Activated T-cell treated with anti-CD3 and anti-CD28 coated beads for 48 hours (primary cell): ENCODE measurements at regions not wholly inside any gene's neighbourhood (a gene's known extent, or its start where the extent isn't known, plus 50 kb on each side); places are given as distances from the start of the nearest gene placed in this dataset.

ENCODE experiments used
- DNase-seq: peaks from one replicate; pipeline ENCODE4 v3.0.0-alpha.2; 2020; ENCODE audit warnings: low read depth

DNA sequence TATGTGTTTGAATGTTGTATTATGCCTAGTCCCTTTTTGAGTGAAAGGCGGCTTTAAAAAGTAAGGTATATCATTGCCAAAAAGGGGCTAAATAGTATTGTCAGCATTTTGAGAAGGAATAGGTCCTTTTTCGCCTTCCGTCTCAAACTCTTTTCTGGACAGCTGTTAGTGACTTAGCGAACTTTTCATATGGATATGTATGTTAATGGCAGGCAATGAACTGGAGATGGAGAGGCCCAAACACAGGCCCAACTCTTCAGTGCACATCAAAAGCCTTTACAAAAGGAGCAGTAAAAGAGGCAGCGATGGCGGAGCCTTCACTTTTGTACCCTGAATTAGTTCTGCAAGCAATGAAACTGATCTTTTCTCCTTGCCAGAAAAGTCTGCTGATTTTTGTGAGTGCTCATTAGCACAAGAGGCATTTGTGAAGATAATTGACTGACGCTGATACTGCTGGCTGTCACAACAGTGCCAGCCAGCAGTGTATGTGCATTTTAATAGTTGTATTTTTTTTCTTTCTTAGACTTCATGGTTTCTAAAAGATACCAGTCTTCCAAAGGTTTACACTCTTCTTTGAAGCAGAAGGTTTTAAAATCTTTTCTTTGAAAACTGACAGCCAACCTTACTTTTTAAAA lies 243.7 kb upstream of the SP8 start:
- DNase-seq, result no peak

DNA sequence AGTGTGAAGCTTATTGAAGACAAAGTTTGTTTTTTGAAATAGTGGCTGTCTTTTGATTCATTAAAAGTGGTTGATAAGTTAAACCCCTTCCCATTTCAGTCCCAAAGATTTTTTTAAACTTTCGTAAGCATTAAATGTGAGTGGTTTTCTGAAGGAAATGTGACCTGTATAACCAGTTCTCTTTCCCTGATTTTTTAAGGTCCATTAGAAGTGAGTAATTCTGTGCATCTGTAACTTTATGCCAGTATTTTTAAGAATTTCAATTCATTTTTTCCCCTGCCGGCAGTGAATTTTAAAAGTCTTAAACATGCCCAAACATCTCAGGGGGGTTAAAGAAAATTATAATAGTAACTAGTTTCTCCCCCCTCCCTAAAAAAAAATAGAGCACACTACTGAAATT lies 254.6 kb upstream of the SP8 start:
- DNase-seq, result no peak

DNA sequence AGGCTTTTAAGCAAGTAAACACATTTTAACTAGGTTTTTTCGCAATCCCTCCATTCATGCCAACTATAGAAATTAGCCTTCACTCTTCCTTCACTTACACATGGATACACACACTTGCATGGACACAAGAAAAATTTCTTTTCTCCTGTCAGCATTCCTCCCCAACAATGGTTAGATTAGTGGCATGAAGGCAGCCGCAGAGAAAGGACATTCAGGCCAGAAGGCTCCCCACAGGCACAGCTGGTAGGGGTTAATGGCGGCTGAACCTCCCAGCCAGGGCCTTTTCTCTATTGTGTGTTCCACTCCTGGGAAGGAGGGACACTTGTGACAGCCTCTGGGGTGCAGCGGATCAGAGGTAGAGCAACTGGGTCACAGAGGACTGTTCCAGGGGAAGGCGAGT lies 255.0 kb upstream of the SP8 start:
- no peak for DNase-seq

DNA sequence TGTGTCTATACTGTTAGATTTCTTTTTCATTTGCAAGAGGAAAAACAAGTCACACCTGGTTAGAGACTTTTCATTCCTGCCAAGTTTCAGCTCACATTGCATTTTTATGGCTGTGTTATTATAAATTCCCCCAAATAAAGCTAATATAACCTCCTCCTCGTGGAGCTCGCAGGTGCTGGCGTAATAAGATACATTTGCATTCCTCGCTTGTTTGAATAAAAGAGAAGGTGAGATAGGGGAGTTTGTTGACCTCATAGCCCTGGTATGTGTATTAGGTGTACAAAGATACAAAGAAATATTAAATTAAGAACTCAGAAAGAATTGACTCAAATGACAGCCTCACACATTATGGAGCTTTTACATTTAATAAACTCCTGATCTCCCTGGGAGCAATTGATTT lies 257.7 kb upstream of the SP8 start:
- no peak for DNase-seq

DNA sequence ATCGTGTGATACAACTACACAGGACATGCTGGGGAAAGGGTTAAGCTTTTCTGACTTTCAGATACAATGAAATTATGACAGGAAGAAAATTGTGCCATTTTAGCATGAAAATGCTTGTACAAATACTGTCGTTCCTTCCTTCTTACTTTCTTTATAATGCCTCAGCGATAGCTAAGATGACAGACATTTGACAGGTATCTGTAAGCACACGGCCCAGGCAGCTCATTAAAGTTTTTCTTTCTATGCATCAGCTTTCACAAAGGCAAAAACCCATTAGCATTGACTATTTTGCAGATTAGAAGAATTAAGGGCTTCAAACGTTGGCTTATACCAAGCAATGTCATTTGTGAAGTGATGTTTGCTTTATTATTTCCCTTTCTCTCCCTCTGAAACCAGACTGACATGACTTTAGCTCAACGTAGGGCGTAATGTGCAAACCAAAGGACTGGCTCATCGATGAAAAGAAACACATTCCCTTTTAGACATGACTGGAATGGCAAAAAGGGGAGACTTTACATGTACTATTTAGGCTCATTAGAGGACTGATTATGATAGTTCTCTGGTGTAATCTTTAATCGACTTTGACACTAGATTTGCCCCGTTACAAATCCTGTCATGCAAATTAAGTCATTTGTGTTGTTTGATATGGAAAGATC lies 258.4 kb upstream of the SP8 start:
- DNase-seq, result no peak

DNA sequence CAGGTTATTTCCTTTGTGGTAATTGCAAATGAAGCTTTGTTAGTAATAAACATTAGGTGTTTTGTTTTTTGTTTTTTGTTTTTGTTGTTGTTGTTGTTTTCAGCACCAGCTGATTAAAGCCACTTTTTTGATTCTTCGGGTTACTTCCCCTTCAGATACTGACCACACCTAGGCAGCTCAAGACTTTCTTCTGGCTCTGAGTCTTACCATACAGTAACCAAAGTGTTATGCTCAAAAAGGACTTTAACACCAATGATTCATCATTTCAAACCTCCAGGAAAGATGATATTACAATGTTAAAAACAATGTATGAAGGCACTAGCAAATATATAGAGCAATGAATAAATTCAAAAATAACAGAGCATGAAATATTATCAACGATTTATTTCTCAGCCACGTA lies 265.2 kb upstream of the SP8 start:
- no peak for DNase-seq

DNA sequence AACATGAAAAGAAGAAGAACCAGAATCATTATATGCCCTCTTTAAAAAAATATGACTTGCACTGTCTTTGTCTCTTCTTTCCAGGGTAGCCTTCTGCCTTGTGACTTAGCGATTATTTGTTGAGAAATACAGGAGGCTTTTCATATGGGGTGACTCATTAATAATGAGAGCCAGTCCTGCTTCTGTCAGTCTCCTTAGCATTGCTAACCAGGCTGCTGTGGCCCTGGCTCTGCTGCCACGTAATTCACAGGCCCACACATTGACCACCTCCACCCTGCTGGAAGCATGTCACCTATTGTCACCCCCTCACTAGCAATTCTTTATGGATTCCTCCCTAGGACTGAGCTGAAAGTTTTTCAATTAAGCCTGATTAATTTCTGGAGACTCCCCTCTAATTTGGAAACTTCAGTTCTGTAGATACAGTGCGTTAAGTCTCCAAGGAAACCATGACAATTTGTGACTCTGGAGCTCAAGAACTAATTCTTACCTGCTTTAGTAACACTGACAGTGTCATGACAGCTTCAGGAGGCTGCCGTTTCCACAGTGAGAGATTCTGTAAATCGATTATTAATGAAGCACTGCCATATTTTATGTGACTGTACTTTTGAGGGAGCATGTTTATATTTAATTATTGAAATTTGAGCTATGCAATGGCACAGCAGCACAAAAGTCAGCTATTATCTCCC lies 267.9 kb upstream of the SP8 start:
- DNase-seq, result no peak

DNA sequence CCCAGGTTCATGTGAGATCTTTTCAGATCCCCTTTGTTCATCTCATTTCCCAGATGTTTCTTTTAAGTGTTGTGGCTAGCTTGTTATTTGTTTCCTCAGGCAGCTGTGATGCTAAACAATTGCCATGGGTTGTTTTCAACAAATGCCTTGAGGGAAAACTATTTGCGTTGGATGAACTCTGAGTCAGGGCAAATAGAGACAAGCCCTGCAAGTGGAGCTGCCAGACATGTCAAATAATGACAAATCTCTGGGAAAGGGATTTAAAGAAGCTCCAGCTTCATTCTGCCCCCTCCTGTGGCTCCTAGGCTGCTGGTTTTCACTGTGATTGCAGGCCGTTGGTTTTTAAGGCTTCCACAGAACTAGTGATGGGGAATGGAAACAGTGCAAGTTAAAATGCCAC lies 272.4 kb upstream of the SP8 start:
- no peak for DNase-seq

DNA sequence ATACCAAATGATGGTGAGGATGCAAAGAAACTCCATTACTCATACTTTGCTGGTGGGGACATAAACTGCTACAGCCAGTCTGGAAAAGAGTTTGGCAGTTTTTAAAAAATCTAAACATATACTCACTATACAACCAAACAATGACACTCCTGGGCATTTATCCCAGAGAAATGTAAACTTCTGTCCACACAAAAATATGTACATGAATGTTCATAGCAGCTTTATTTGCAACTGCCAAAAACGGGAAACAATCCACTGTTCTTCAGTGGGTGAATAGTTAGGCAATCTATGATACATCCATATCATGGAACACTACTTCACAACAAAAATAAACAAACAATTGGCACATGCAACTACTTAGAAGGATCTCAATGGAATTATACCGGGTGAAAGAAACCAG lies 276.4 kb upstream of the SP8 start:
- DNase-seq, result no peak

DNA sequence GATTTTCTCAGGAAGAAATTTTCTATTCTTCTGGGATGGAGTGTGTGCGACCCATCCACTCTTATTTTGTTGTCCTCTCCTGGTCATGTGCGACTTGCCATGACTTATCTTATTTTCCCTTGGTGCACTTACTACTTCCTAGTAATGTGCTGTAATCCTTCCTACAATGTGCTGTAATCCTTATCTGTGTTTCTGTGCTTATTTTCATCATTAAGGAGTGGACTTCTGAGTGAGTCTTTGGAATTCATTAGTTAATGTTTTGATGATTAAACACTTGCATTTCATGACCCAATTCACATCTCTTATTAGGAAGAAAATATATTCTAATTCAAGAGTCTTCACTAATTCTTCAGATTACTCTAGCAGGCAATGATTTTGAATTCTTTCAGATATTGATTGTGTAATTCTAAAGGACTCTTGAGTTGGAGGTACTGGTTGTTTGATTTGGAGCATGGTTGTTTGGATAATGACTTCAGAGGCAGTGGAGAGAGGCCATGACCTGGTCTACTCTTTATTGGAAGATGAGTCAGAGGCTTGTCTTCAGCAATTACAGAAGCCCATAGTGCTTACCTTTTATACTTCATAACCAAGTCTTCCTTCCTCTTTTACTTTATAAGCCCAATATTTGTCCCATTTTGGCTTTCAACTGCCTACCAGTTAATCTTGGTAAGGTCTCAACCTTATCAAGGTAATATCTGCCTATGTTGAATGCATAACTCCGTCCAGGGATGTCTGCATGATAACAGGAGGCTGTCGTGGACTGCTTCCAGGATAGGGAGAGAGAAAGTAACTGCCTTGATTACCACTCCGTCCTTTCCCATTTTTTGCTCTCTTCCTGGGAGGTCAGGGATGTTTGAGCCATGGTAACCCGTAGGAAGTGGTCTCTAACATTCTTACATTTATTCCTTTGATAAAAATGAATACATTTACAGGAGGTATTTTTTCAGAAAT lies 278.3 kb upstream of the SP8 start:
- DNase-seq, result no peak

DNA sequence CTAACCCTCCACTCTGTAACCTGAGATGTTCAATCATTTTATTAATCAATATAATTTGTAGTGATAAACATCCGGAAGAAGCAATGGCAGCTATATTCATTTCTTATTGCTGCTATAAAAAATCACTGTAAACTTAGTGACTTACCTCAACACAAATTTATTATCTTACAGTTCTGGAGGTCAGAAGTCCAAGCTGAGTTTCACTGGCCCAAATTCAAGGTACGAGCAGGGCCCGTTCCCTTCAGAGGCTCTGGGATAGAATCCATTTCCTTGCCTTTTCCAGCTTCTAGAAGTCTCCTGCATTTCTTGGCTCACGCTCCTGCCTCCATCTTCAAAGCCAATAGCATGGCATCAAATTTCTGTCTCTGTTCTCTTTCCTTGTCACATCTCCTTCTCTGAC lies 279.5 kb upstream of the SP8 start:
- DNase-seq, result no peak

DNA sequence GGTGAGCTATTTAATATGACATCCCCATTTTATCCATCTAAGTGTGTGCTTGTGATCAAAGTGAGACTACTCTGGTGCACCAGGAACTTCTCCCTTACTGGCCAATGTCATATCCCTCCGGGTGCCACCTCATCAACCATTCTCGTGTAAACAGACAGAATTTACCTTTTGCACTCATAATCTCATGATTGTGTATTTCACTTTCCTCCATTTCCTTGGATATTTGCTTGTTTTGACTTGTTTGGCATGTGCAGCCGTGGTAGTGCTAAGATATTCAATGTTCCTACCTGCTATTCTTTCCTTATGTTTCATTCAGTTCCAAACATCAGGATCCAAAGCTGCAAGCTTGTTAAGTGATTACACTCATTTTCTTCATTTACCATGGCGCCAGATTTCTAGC lies 280.5 kb upstream of the SP8 start:
- DNase-seq, result no peak

DNA sequence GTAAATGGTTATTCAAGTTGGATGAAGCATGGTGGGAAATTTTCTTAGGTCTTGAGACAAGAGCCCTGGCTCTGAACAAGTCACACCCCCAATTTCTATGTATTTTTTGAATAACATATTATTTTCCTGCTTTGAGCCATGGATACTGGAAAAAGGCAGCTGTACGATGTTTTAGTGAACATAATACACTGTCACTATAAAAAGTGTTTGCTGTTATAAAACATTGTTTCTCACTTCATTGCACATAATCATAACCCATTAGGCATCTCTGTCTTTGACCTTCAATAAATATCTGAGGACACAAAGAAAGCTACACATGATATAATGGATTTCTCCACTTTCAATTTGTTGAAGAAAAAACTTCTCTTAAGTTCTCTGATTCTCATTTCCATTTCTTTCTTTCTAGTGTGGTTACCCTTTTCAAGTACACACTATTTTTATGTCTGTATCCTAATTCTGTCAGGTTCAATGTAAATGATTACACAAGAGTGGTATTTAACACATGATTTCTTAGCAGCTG lies 283.9 kb upstream of the SP8 start:
- DNase-seq, result no peak

DNA sequence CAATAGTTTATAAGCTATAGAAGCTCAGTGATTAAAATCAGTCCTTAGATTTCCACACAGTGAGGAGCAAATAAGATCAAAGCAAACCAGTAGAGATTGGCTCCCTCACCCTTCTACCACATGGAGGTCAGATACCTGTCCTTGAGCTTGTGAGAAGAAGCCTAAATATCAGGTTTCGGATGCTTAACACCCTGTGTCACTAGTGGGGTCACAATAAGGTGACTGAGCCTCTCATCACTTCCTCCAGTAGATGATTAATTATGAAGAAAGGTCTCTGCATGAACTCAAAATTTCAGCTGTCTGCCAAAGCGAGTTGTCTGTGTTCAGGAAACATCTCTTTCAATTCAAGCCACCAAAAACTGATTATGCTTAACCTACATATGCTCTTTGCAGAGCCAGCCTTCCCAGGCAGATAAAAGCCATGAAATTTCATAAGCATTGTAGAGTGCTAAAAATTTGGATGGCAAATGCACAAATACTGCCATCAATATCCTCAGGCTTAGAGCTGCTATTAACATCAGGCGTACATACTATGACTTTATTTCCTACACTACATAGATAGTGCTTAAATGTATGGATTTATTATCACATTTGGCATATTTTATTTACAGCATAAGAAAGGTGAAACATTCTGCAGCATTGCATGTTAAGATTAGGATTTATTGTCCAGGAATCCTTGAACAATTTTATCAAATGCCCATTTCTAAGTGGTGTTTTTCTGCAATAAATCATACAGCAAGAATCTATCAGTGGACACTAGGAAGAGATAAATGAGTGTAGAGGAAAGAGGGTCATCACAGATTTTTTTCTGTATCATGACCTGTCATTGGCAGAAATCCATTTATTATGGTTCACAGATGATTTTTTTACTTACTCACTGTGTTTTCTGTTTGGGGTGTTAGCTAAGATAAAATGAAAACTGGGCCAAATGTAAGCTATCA lies 285.1 kb upstream of the SP8 start:
- no peak for DNase-seq

DNA sequence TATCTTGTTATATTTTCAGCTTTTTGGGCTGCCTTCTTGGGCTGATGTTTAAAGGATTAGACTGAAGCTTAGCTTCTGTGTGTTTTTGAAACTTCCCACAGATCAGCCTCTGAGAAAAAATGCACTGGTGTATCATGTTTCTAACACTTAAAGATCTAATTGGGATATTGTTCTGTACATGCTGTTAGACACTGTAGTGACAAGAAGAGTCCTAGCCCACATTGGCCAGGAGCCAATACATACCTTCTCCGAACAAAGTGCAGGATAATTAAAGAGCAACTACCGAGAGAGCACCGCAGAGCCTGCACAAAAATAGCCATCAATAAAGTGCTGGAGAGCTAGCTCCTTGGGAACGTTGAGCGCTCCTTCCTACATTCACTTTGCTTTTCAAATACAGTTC lies 289.4 kb upstream of the SP8 start:
- DNase-seq, result no peak

DNA sequence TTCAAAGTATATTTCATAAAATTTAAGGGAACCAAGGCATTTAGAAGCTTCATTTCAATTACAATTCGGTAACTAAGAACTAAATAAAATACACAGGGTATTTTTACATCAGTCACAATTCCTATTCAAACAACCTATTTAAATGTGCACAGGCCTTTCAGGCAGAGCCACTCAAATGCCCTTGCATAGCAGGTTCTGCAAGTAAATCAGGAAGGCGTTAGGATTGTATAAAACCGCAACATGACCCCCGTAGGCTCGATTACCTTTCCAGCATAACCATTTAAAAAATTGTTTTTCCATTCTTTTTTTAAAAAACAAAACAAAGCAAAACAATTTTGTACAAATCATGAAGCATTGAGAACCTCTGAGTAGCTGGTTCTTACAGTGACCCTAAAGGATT lies 289.9 kb upstream of the SP8 start:
- no peak for DNase-seq

DNA sequence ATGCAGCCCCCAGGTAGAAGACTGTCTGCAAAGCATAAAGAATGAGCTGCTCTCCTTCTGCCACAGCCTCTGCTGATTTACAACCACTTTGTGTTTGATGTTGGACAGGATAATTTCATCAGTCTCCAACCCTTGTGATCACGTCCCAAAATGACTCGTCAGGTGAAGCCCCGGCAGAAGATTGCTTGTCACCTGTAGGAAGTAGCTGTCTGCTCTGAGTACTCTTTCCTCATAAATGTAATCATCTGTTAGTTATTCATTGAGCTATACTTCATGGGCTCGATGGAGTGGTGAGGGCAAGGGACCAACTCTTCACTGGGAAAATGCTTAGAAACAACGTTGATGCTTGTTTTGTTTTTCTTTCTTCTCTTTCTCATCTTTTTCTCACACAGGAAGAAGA lies 290.9 kb upstream of the SP8 start:
- no peak for DNase-seq

DNA sequence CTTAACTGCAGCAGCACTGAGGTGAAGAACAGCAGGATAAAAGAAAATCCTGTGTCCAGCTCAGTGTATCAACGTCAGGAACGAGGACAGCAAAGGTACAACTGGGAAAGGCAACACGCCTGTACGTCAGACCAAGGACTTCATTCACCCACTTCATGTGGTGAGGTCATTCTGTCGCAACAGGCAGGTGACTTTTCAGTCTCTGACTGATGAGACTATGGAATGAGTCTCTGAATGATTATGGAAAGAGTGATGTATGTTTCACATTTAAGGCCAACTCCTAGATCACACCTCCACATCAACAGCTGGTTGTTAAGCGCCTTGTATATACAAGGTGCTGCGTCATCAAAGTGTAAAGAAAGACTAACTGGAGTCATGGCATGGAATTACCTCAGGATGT lies 297.6 kb upstream of the SP8 start:
- no peak for DNase-seq

DNA sequence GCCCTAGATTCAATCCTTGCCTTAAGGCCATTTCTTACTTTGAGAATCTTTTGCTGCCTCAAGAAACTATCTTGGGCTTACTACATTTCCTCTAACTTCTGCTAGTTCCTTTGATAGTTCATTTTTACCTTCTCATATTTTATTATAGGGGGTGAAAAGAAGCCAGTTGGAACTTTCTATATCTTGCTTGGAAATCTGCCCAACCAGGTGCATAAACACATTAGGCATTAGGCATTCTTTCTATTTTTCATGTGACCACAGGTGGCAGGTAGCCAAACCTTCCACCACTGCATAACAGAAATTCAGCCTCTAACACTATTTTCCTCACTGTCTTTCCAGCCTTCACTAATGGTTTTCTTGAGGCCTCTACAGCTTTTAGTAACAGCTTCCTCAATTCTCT lies 300.0 kb upstream of the SP8 start:
- DNase-seq, result no peak

DNA sequence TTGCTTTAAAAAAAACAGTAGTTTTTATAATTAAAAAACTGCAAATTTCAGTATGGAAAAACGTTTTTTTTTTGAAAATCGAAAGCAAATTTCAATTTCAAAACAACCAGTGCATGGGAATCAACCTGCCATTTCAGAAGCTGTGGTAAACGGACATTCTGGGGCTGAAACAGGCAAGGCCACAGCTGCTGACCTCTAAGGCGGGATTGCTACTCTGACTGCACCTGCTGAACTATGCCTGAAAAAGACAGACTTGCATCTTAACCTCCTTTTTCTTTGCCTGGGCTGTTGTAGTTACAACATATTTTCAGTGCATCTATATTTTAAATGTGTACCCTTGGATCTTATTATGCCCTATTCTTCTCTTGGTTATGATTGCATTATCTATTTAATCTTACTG lies 303.0 kb upstream of the SP8 start:
- no peak for DNase-seq
